ENCODE measurements at regions not wholly inside any gene's neighbourhood (a gene's known extent, or its start where the extent isn't known, plus 50 kb on each side); places are given as distances from the start of the nearest gene placed in this dataset.

- H4K20me1 ChIP-seq (ENCODE audit: insufficient read depth, low read length) = no peaks in the 10 kb centered on the region
- no peaks in the 10 kb centered on the region for H3K27me3 ChIP-seq (replicated peaks; ENCODE audit: insufficient read depth, low read length)
Observed at GRCh38 chr2:129911363-129912065, 68.0 kb upstream of the RAB6C start.

GRCh38 chr2:129912066-129912820 lies 67.2 kb upstream of the RAB6C start:
- TF ChIP-seq EZH2 (optimal IDR thresholded peaks at IDR 0.05; ENCODE audit: low read depth, low read length) (no peak), CTCF (IDR thresholded peaks at IDR 0.05; ENCODE audit: low read length) (no peak), EZH2phosphoT487 (IDR thresholded peaks at IDR 0.05; ENCODE audit: low read length) (no peak)
- H3K9ac ChIP-seq (ENCODE audit: low read length) = no peak overlapping the region
- H3K4me1 ChIP-seq (ENCODE audit: low read length) = no peaks in the 10 kb centered on the region
- H3K4me3 ChIP-seq (ENCODE audit: low read length) = no peak overlapping the region
- no peaks in the 10 kb centered on the region for H3K36me3 ChIP-seq (replicated peaks; ENCODE audit: insufficient read depth, low read length)
- no peak overlapping the region for H3K27ac ChIP-seq (ENCODE audit: low read length)
- no peaks in the 10 kb centered on the region for H3K9me2 ChIP-seq (replicated peaks; ENCODE audit: insufficient read depth, low read length)
- H3K9me3 ChIP-seq (replicated peaks; ENCODE audit: insufficient read depth, low read length) = no peaks in the 10 kb centered on the region
- no peak for DNase-seq
- no peaks in the 10 kb centered on the region for H4K20me1 ChIP-seq (ENCODE audit: insufficient read depth, low read length)
- H2AFZ ChIP-seq (ENCODE audit: low read length) = no peak overlapping the region
- no peaks in the 10 kb centered on the region for H3K27me3 ChIP-seq (replicated peaks; ENCODE audit: insufficient read depth, low read length)
- no peaks in the 10 kb centered on the region for H3K79me2 ChIP-seq (ENCODE audit: low read length)
- no peak overlapping the region for H3K4me2 ChIP-seq (ENCODE audit: low read depth, low read length)
- H3F3A ChIP-seq (ENCODE audit: insufficient read depth, low read length) = no peaks in the 10 kb centered on the region

More at GRCh38 chr2:129911363-129912065, 68.0 kb upstream of the RAB6C start:
- TF ChIP-seq CTCF (IDR thresholded peaks at IDR 0.05; ENCODE audit: low read length) (no peak), EZH2phosphoT487 (IDR thresholded peaks at IDR 0.05; ENCODE audit: low read length) (no peak), EZH2 (optimal IDR thresholded peaks at IDR 0.05; ENCODE audit: low read depth, low read length) (no peak)
- Histone ChIP-seq H3F3A (ENCODE audit: insufficient read depth, low read length) (no peaks in the 10 kb centered on the region), H3K4me2 (ENCODE audit: low read depth, low read length) (no peak overlapping the region), H3K9me3 (replicated peaks; ENCODE audit: insufficient read depth, low read length) (no peaks in the 10 kb centered on the region), H3K9me2 (replicated peaks; ENCODE audit: insufficient read depth, low read length) (no peaks in the 10 kb centered on the region), H3K4me3 (ENCODE audit: low read length) (no peak overlapping the region), H3K9ac (ENCODE audit: low read length) (no peak overlapping the region), H3K79me2 (ENCODE audit: low read length) (no peaks in the 10 kb centered on the region), H3K36me3 (replicated peaks; ENCODE audit: insufficient read depth, low read length) (no peaks in the 10 kb centered on the region), H3K27ac (ENCODE audit: low read length) (no peak overlapping the region), H3K4me1 (ENCODE audit: low read length) (no peaks in the 10 kb centered on the region), H2AFZ (ENCODE audit: low read length) (no peak overlapping the region)
- DNase-seq = no peak

GRCh38 chr2:129912871-129913694 lies 66.4 kb upstream of the RAB6C start:
- no peaks in the 10 kb centered on the region for H3K9me3 ChIP-seq (replicated peaks; ENCODE audit: insufficient read depth, low read length)
- H3K9ac ChIP-seq (ENCODE audit: low read length) = no peak overlapping the region
- H2AFZ ChIP-seq (ENCODE audit: low read length) = no peak overlapping the region
- no peak for DNase-seq
- no peak overlapping the region for H3K4me3 ChIP-seq (ENCODE audit: low read length)
- TF ChIP-seq EZH2phosphoT487 (IDR thresholded peaks at IDR 0.05; ENCODE audit: low read length) = no peak
- TF ChIP-seq CTCF (IDR thresholded peaks at IDR 0.05; ENCODE audit: low read length) = no peak
- no peak for TF ChIP-seq EZH2 (optimal IDR thresholded peaks at IDR 0.05; ENCODE audit: low read depth, low read length)
- no peaks in the 10 kb centered on the region for H4K20me1 ChIP-seq (ENCODE audit: insufficient read depth, low read length)
- H3K4me2 ChIP-seq (ENCODE audit: low read depth, low read length) = no peak overlapping the region
- H3K79me2 ChIP-seq (ENCODE audit: low read length) = no peaks in the 10 kb centered on the region
- H3K27ac ChIP-seq (ENCODE audit: low read length) = no peak overlapping the region
- H3F3A ChIP-seq (ENCODE audit: insufficient read depth, low read length) = no peaks in the 10 kb centered on the region
- H3K4me1 ChIP-seq (ENCODE audit: low read length) = no peaks in the 10 kb centered on the region
- H3K9me2 ChIP-seq (replicated peaks; ENCODE audit: insufficient read depth, low read length) = no peaks in the 10 kb centered on the region
- H3K27me3 ChIP-seq (replicated peaks; ENCODE audit: insufficient read depth, low read length) = no peaks in the 10 kb centered on the region
- no peaks in the 10 kb centered on the region for H3K36me3 ChIP-seq (replicated peaks; ENCODE audit: insufficient read depth, low read length)
